Vagina (tissue), 2 donors: ENCODE measurements at regions not wholly inside any gene's neighbourhood (a gene's known extent, or its start where the extent isn't known, plus 50 kb on each side); places are given as distances from the start of the nearest gene placed in this dataset.

Experiments used
- DNase-seq, 2 donors: peaks; one replicate each; pipeline ENCODE4 v3.0.0-alpha.2; 2017; ENCODE audit errors: extremely low spot score in 2 of 2
- H3K27ac ChIP-seq: fragments of 200-600 bp; sonication (generic); one replicate; pipeline ENCODE4 v1.5.1; 2019
- H3K27me3 ChIP-seq: fragments of 200-600 bp; sonication (generic); one replicate; pipeline ENCODE4 v1.5.1; 2019
- H3K36me3 ChIP-seq, 2 donors: fragments of 200-600 bp; sonication (generic); one replicate each; pipeline ENCODE4 v1.5.1; 2017 to 2019
- H3K4me1 ChIP-seq: fragments of 200-600 bp; sonication (generic); one replicate; pipeline ENCODE4 v1.5.1; 2019
- H3K4me3 ChIP-seq, 2 donors: fragments of 200-600 bp; sonication (generic); 1 replicate in 1 of 2; 2 replicates in 1 of 2; pipeline ENCODE4 v1.5.1; 2016 to 2019
- H3K9me3 ChIP-seq: fragments of 200-600 bp; sonication (generic); one replicate; pipeline ENCODE4 v1.5.1; 2019
- POLR2A ChIP-seq, 2 donors: fragments of 450-650 bp; IDR thresholded peaks; one replicate each; pipeline ENCODE4 v1.6.1; 2017; ENCODE audit warnings: antibody characterized with exemption in 2 of 2, mild to moderate bottlenecking in 2 of 2, moderate library complexity in 2 of 2
- POLR2AphosphoS5 ChIP-seq, 2 donors: sonication (generic); formaldehyde crosslinking; IDR thresholded peaks; one replicate each; pipeline ENCODE4 v1.9.0; 2017; ENCODE audit warnings: antibody characterized with exemption in 2 of 2, mild to moderate bottlenecking in 2 of 2, low read depth in 1 of 2; ENCODE audit not compliant: insufficient read depth in 1 of 2
- intact Hi-C: fragments of 100-400 bp; cut with DNase I; formaldehyde crosslinking; loops from one replicate; pipeline ENCODE4 v1.15.1; 2023
- TF ChIP-seq, protein P1 (sequence below), 3 experiments: fragments of 450-650 bp in 2 of 3; fragments of 200-600 bp in 1 of 3; sonication (generic) in 1 of 3; IDR thresholded peaks; one replicate each; pipeline ENCODE4 v1.5.1; 2017 to 2019; ENCODE audit warnings: antibody characterized with exemption in 3 of 3, mild to moderate bottlenecking in 2 of 3, moderate library complexity in 2 of 3

DNA sequence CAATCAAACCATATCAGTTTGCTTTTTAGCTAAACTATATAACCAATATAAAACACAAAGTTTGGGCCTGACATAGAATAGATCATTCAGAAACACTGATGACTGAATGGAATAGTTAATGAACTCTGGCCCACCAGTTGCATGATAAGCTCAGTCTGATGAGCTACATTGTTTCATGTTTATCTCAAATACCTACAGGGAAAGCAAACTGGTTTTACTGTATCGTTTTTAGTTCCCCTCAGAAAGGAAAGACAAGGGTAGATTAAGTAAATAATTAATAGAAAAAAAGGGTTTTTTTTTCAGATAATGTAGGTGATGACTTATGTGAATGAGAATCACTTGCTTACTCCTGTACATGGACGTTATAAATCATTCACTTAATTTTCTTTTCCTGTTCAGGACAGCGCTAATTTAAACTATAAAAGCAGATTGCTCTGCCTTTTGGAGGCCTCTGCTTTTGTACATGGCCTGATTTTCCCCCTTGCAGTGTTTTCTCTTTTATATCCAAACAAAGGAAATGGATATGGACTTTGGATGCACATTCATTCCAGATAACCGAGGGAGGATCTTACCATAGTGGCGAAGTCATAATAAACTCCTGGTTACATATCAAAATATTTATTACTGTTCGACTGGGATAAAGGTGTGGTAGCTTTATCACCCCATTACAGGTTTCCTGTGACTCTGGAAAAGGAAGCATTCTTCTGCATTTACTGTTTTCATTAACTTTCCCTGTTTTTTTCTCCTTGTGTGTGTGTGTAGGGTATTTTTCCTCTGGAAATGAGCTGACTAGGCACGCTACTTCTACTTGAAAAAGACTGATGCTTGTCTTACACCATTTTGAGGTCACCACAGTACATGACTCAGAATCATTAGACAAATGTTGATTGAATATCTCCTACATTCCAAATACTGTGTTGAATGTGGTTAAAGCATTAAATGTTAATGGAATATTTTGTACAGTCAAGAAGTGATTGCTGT is 373.1 kb upstream of the HS3ST1 start:
- Histone ChIP-seq H3K36me3 (no peaks in the 10 kb centered on the region), H3K4me3 (no peak overlapping the region), H3K9me3 (no peaks in the 10 kb centered on the region), H3K27me3 (no peaks in the 10 kb centered on the region), H3K4me1 (no peaks in the 10 kb centered on the region), H3K27ac (no peak overlapping the region)
- DNase-seq = no peak
- TF ChIP-seq, protein P1, sequence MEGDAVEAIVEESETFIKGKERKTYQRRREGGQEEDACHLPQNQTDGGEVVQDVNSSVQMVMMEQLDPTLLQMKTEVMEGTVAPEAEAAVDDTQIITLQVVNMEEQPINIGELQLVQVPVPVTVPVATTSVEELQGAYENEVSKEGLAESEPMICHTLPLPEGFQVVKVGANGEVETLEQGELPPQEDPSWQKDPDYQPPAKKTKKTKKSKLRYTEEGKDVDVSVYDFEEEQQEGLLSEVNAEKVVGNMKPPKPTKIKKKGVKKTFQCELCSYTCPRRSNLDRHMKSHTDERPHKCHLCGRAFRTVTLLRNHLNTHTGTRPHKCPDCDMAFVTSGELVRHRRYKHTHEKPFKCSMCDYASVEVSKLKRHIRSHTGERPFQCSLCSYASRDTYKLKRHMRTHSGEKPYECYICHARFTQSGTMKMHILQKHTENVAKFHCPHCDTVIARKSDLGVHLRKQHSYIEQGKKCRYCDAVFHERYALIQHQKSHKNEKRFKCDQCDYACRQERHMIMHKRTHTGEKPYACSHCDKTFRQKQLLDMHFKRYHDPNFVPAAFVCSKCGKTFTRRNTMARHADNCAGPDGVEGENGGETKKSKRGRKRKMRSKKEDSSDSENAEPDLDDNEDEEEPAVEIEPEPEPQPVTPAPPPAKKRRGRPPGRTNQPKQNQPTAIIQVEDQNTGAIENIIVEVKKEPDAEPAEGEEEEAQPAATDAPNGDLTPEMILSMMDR (IDR thresholded peaks at IDR 0.05) = no peak
- TF ChIP-seq POLR2A (IDR thresholded peaks at IDR 0.05) (no peak), POLR2AphosphoS5 (IDR thresholded peaks at IDR 0.05; ENCODE audit: insufficient read depth in 1 of 2, low read depth in 1 of 2) (peak in 1 of 2 donors; percentile 31)
- intact Hi-C loops = no loop called here

- H3K9me3 ChIP-seq = no peaks in the 10 kb centered on the region
- no peak for DNase-seq
- no peaks in the 10 kb centered on the region for H3K4me1 ChIP-seq
- intact Hi-C loops = no loop called here
- H3K27ac ChIP-seq = no peak overlapping the region
- no peaks in the 10 kb centered on the region for H3K36me3 ChIP-seq
- H3K4me3 ChIP-seq = no peak overlapping the region
- no peaks in the 10 kb centered on the region for H3K27me3 ChIP-seq
- TF ChIP-seq, protein P1 (IDR thresholded peaks at IDR 0.05) = no peak
- TF ChIP-seq POLR2AphosphoS5 (IDR thresholded peaks at IDR 0.05; ENCODE audit: insufficient read depth in 1 of 2, low read depth in 1 of 2) = no peak
- TF ChIP-seq POLR2A (IDR thresholded peaks at IDR 0.05) = no peak
These were observed 370.5 kb upstream of the HS3ST1 start for GRCh38 chr4:11799196-11799595.

- Histone ChIP-seq H3K4me3 (no peak overlapping the region), H3K36me3 (no peaks in the 10 kb centered on the region), H3K27me3 (no peaks in the 10 kb centered on the region), H3K27ac (no peak overlapping the region), H3K4me1 (no peaks in the 10 kb centered on the region), H3K9me3 (no peaks in the 10 kb centered on the region)
- DNase-seq = no peak
- intact Hi-C loops = no loop called here
- TF ChIP-seq, protein P1 (IDR thresholded peaks at IDR 0.05) = no peak
- TF ChIP-seq POLR2AphosphoS5 (IDR thresholded peaks at IDR 0.05; ENCODE audit: insufficient read depth in 1 of 2, low read depth in 1 of 2) = no peak
- no peak for TF ChIP-seq POLR2A (IDR thresholded peaks at IDR 0.05)
These were observed 363.1 kb upstream of the HS3ST1 start for GRCh38 chr4:11791797-11792196.

GRCh38 chr4:11790230-11790629 is 361.5 kb upstream of the HS3ST1 start:
- DNase-seq = no peak
- H3K36me3 ChIP-seq = no peaks in the 10 kb centered on the region
- no peak overlapping the region for H3K4me3 ChIP-seq
- TF ChIP-seq, protein P1 (IDR thresholded peaks at IDR 0.05) = no peak
- TF ChIP-seq POLR2AphosphoS5 (IDR thresholded peaks at IDR 0.05; ENCODE audit: insufficient read depth in 1 of 2, low read depth in 1 of 2) (no peak), POLR2A (IDR thresholded peaks at IDR 0.05) (no peak)
- H3K27ac ChIP-seq = no peak overlapping the region
- H3K27me3 ChIP-seq = no peaks in the 10 kb centered on the region
- no peaks in the 10 kb centered on the region for H3K9me3 ChIP-seq
- H3K4me1 ChIP-seq = no peaks in the 10 kb centered on the region
- intact Hi-C loops = no loop called here

DNA sequence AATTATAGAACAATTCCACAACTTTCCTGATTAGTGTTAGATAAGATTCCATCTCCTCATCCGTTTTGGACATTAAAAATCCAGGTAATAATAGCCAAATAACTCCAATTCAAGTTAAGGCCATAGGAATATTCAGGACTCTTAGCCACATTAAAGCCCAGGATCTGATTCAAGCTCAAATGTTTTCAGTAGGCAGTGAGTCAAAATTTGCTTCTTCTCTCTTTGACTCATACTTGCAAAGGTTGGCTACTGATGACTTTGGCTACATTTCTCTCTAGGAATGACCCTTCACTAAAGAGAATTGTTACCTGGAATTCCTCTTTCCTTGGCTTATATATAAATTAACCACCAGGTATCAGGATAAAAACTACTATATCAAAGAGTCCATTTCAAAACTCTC is 354.9 kb upstream of the HS3ST1 start:
- Histone ChIP-seq H3K36me3 (no peaks in the 10 kb centered on the region), H3K4me1 (no peaks in the 10 kb centered on the region), H3K4me3 (no peak overlapping the region), H3K9me3 (no peaks in the 10 kb centered on the region), H3K27me3 (no peaks in the 10 kb centered on the region), H3K27ac (no peak overlapping the region)
- intact Hi-C loops = no loop called here
- no peak for TF ChIP-seq POLR2A (IDR thresholded peaks at IDR 0.05)
- TF ChIP-seq, protein P1 (IDR thresholded peaks at IDR 0.05) = no peak
- DNase-seq = no peak
